Pancreas (tissue), 10 donors: ENCODE measurements at regions not wholly inside any gene's neighbourhood (a gene's known extent, or its start where the extent isn't known, plus 50 kb on each side); places are given as distances from the start of the nearest gene placed in this dataset.

Experiments
- ATAC-seq, 4 donors: fragments of 200-7000 bp; cut with Tn5 transposase; one replicate each; pipeline versions ENCODE4 v1.8.0 to v1.9.1; 2020; ENCODE audit warnings: mild to moderate bottlenecking in 4 of 4, moderate library complexity in 4 of 4
- DNase-seq, 6 donors: peaks; one replicate each; pipeline ENCODE4 v3.0.0-alpha.2; 2020
- FAIRE-seq: peaks from 2 replicates; lab custom pipeline; 2012; peaks lifted over from hg19 to GRCh38; lab: Jason Lieb, UNC
- H3K27ac ChIP-seq, 4 donors: fragments of 200-600 bp; sonication (generic); 1 replicate in 3 of 4; 2 replicates in 1 of 4; pipeline versions ENCODE4 v1.5.0 to v1.8.0; 2020
- H3K27me3 ChIP-seq, 4 donors: fragments of 200-600 bp; one replicate each; pipeline ENCODE4 v1.8.0; 2021
- H3K36me3 ChIP-seq, 3 donors: fragments of 200-600 bp; sonication (generic) in 1 of 3; one replicate each; pipeline versions ENCODE4 v1.5.0 to v1.8.0; 2020 to 2021
- H3K4me1 ChIP-seq, 3 donors: fragments of 200-600 bp; one replicate each; pipeline ENCODE4 v1.8.0; 2021
- H3K4me3 ChIP-seq, 4 donors: fragments of 200-600 bp; sonication (generic) in 2 of 4; one replicate each; pipeline versions ENCODE4 v1.5.0 to v1.8.0; 2020 to 2021
- H3K9me3 ChIP-seq, 4 donors: fragments of 200-600 bp; one replicate each; pipeline ENCODE4 v1.8.0; 2021
- CTCF ChIP-seq, 4 donors: fragments of 200-600 bp; sonication (generic) in 3 of 4; IDR thresholded peaks; one replicate each; pipeline versions ENCODE4 v1.5.0 to v1.8.0; 2021; ENCODE audit warnings: antibody characterized with exemption in 4 of 4
- WGBS, 2 donors: extraction: QIAGEN DNeasy Blood & Tissue Kit; methylation state at CpG; one replicate each; pipeline ENCODE4 v1.1.7; 2013; 5-methylcytosine and 5-hydroxymethylcytosine counted together
- intact Hi-C, 3 donors: fragments of 100-400 bp; cut with DNase I; formaldehyde crosslinking; loops; one replicate each; pipeline versions ENCODE4 v1.11.1 to v1.14.2; 2022
- donor health status: healthy with polysubstance abuse.
- donor health status: DM: no; HTN: no; CAD: no; lungs with moderate emphysema.
- donor health status: DM: no; HTN: no; CAD: no.
- donor health status: control.
- donor health status: control.
- donor health status: Bipolar disorder and iron deficiency.
- donor health status: DM: yes; HTN: yes; CAD: no.
- donor health status: DM: no; HTN: no; CAD: no.
- donor health status: DM: no; HTN: no; CAD: no.
- donor health status: DM: yes; HTN: yes; CAD: no.

DNA sequence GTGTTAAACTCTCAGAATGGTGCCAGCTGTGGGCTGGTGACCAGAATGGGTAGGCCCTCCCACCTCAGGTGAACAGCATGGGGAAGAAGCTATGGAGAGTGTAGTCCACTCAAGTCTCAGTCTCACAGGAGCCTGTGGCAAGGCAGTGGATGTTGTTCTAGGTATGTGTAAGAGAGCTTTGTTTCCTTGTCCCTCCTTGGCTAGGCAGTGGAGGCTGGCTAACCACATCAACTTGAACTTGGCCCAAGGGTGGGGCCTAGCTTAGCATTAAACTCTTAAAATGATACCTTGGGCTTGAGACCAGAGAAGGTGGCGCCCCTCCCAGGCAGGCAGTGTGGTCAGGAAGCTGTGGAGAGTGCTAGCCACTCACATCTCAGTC lies 53.2 kb upstream of the SLC4A10 start:
- FAIRE-seq: no peak
- no peak for DNase-seq

More for the DNA sequence above, 53.2 kb upstream of the SLC4A10 start:
- Histone ChIP-seq H3K27me3 (no peaks in the 10 kb centered on the region), H3K4me1 (no peaks in the 10 kb centered on the region), H3K4me3 (no peak overlapping the region), H3K9me3 (no peaks in the 10 kb centered on the region), H3K36me3 (no peaks in the 10 kb centered on the region), H3K27ac (no peak overlapping the region)
- no peak for ATAC-seq
- intact Hi-C loops: no loop called here
- WGBS, 2 donors: 89 to 100% methylated on average over 1 of the region's 1 CpG
- TF ChIP-seq CTCF (IDR thresholded peaks at IDR 0.05): no peak
